Activated T-cell treated with anti-CD3 and anti-CD28 coated beads, Interleukin-2, amount 50 U/mL, for 72 hours (primary cell): ENCODE measurements at regions not wholly inside any gene's neighbourhood (a gene's known extent, or its start where the extent isn't known, plus 50 kb on each side); places are given as distances from the start of the nearest gene placed in this dataset.

Source experiments
- ATAC-seq, 2 donors: fragments of 150-1000 bp; cut with Tn5 transposase; replicated peaks in 1 of 2; 2 replicates each; pipeline ENCODE4 v1.10.0; 2021; ENCODE audit warnings: moderate library complexity in 2 of 2, mild to moderate bottlenecking in 1 of 2
- DNase-seq, 2 donors: peaks; one replicate each; pipeline ENCODE4 v3.0.0; 2021 to 2022; ENCODE audit warnings: mixed read lengths in 1 of 2
- H3K27ac Mint-ChIP-seq: one replicate; pipeline ENCODE4 v1.8.0; 2022; ENCODE audit warnings: mild to moderate bottlenecking, moderate library complexity, mixed read lengths
- H3K27me3 Mint-ChIP-seq: one replicate; pipeline ENCODE4 v1.8.0; 2022; ENCODE audit warnings: low read depth, mixed read lengths
- H3K36me3 Mint-ChIP-seq, 2 donors: one replicate each; pipeline ENCODE4 v1.8.0; 2022; ENCODE audit warnings: mixed read lengths in 2 of 2, mild to moderate bottlenecking in 1 of 2; ENCODE audit not compliant: insufficient read depth in 2 of 2
- H3K4me1 Mint-ChIP-seq: one replicate; pipeline ENCODE4 v1.8.0; 2022; ENCODE audit warnings: low read depth, mixed read lengths
- H3K4me3 Mint-ChIP-seq, 2 donors: one replicate each; pipeline ENCODE4 v1.8.0; 2022; ENCODE audit warnings: mild to moderate bottlenecking in 2 of 2, mixed read lengths in 2 of 2, moderate library complexity in 2 of 2
- H3K9me3 Mint-ChIP-seq, 2 donors: one replicate each; pipeline ENCODE4 v1.8.0; 2022; ENCODE audit warnings: mixed read lengths in 2 of 2

- ATAC-seq (no peak), DNase-seq (no peak)
- Mint-ChIP-seq H3K27ac (no peak overlapping the region), H3K4me1 (peaks cover 22% of the 10 kb centered on the region), H3K27me3 (no peaks in the 10 kb centered on the region), H3K36me3 (no peaks in the 10 kb centered on the region), H3K9me3 (no peaks in the 10 kb centered on the region), H3K4me3 (no peak overlapping the region)
Observed at GRCh38 chr7:112395411-112395810, 54.8 kb upstream of the IFRD1 start.

- DNase-seq = no peak
- no peaks in the 10 kb centered on the region for H3K36me3 Mint-ChIP-seq
- no peak overlapping the region for H3K27ac Mint-ChIP-seq
Observed at GRCh38 chr7:112395893-112396292, 54.4 kb upstream of the IFRD1 start.

GRCh38 chr7:112398534-112398933 lies 51.7 kb upstream of the IFRD1 start:
- no peaks in the 10 kb centered on the region for H3K9me3 Mint-ChIP-seq
- no peak overlapping the region for H3K27ac Mint-ChIP-seq
- H3K4me3 Mint-ChIP-seq = no peak overlapping the region
- H3K27me3 Mint-ChIP-seq = no peaks in the 10 kb centered on the region
- peaks cover 13% of the 10 kb centered on the region for H3K4me1 Mint-ChIP-seq
- H3K36me3 Mint-ChIP-seq = no peaks in the 10 kb centered on the region
- DNase-seq (no peak), ATAC-seq (peak; percentile 54 to 69)

More at GRCh38 chr7:112395893-112396292, 54.4 kb upstream of the IFRD1 start:
- no peaks in the 10 kb centered on the region for H3K27me3 Mint-ChIP-seq
- H3K9me3 Mint-ChIP-seq = no peaks in the 10 kb centered on the region
- peaks cover 22% of the 10 kb centered on the region for H3K4me1 Mint-ChIP-seq
- no peak for ATAC-seq
- no peak overlapping the region for H3K4me3 Mint-ChIP-seq

GRCh38 chr7:112399501-112399900 lies 50.8 kb upstream of the IFRD1 start:
- Mint-ChIP-seq H3K36me3 (no peaks in the 10 kb centered on the region), H3K27ac (no peak overlapping the region), H3K4me3 (no peak overlapping the region), H3K9me3 (no peaks in the 10 kb centered on the region), H3K27me3 (no peaks in the 10 kb centered on the region), H3K4me1 (peaks cover 13% of the 10 kb centered on the region)
- ATAC-seq = no peak
- DNase-seq = no peak

GRCh38 chr7:112400141-112400540 lies 50.1 kb upstream of the IFRD1 start:
- no peak overlapping the region for H3K27ac Mint-ChIP-seq
- ATAC-seq (no peak), DNase-seq (no peak)
- no peak overlapping the region for H3K4me3 Mint-ChIP-seq
- no peaks in the 10 kb centered on the region for H3K36me3 Mint-ChIP-seq
- peaks cover 13% of the 10 kb centered on the region for H3K4me1 Mint-ChIP-seq
- H3K9me3 Mint-ChIP-seq = no peaks in the 10 kb centered on the region
- no peaks in the 10 kb centered on the region for H3K27me3 Mint-ChIP-seq
